CD14-positive monocyte (primary cell): ENCODE measurements at regions not wholly inside any gene's neighbourhood (a gene's known extent, or its start where the extent isn't known, plus 50 kb on each side); places are given as distances from the start of the nearest gene placed in this dataset.

Experiments
- DNase-seq, 3 donors: peaks; one replicate each; pipeline ENCODE4 v3.0.0-alpha.2; 2011 to 2022
- H2AFZ ChIP-seq: 2 replicates; pipeline ENCODE4 v1.6.0; 2012; ENCODE audit warnings: mild to moderate bottlenecking, low read depth, low read length, inconsistent platforms; ENCODE audit not compliant: insufficient read depth, poor library complexity, severe bottlenecking
- H3K27ac ChIP-seq, 2 donors: 1 replicate in 1 of 2; 2 replicates in 1 of 2; pipeline ENCODE4 v1.5.1; 2012 to 2013; ENCODE audit warnings: low read length in 2 of 2, control low read depth in 1 of 2, inconsistent platforms in 1 of 2, low read depth in 1 of 2, mild to moderate bottlenecking in 1 of 2
- H3K27me3 ChIP-seq, 2 donors: one replicate each; pipeline versions ENCODE4 v1.6.0 to v1.6.1; 2011 to 2013; ENCODE audit warnings: low read length in 2 of 2; ENCODE audit not compliant: control insufficient read depth in 2 of 2, insufficient read depth in 2 of 2
- H3K36me3 ChIP-seq, 2 donors: replicated peaks in 1 of 2; 1 replicate in 1 of 2; 2 replicates in 1 of 2; pipeline versions ENCODE4 v1.5.1 to v1.6.1; 2012 to 2013; ENCODE audit warnings: low read length in 2 of 2, control low read depth in 1 of 2, inconsistent platforms in 1 of 2, mild to moderate bottlenecking in 1 of 2; ENCODE audit not compliant: insufficient read depth in 2 of 2, control insufficient read depth in 1 of 2
- H3K4me1 ChIP-seq, 2 donors: 1 replicate in 1 of 2; 2 replicates in 1 of 2; pipeline versions ENCODE4 v1.5.1 to v1.6.1; 2012 to 2013; ENCODE audit warnings: low read length in 2 of 2, control low read depth in 1 of 2, inconsistent platforms in 1 of 2, mild to moderate bottlenecking in 1 of 2, moderate library complexity in 1 of 2; ENCODE audit not compliant: insufficient read depth in 2 of 2, control insufficient read depth in 1 of 2
- H3K4me2 ChIP-seq: replicated peaks from 2 replicates; pipeline ENCODE3; 2012; ENCODE audit warnings: low read length, moderate library complexity, mild to moderate bottlenecking; ENCODE audit not compliant: poor library complexity, severe bottlenecking; ENCODE audit errors: extremely low read depth
- H3K4me3 ChIP-seq, 3 experiments: fragments of 200-600 bp in 1 of 3; sonication (generic) in 1 of 3; replicated peaks in 1 of 3; 1 replicate in 2 of 3; 2 replicates in 1 of 3; pipeline ENCODE4 v1.5.1; 2011 to 2013; ENCODE audit warnings: low read length in 3 of 3, mild to moderate bottlenecking in 3 of 3, control low read depth in 2 of 3, low read depth in 2 of 3, inconsistent platforms in 1 of 3, moderate library complexity in 1 of 3
- H3K79me2 ChIP-seq: 2 replicates; pipeline ENCODE4 v1.6.0; 2012; ENCODE audit warnings: mild to moderate bottlenecking, control low read depth, inconsistent platforms, low read length, moderate library complexity; ENCODE audit not compliant: insufficient read depth
- H3K9ac ChIP-seq: 2 replicates; pipeline ENCODE4 v1.6.0; 2017; ENCODE audit warnings: low read length, mild to moderate bottlenecking; ENCODE audit not compliant: insufficient read depth, poor library complexity, severe bottlenecking
- H3K9me3 ChIP-seq, 2 donors: replicated peaks in 1 of 2; 1 replicate in 1 of 2; 2 replicates in 1 of 2; pipeline versions ENCODE4 v1.5.1 to v1.6.1; 2012 to 2013; ENCODE audit warnings: low read length in 2 of 2, control low read depth in 1 of 2; ENCODE audit not compliant: control insufficient read depth in 1 of 2, insufficient read depth in 1 of 2
- H4K20me1 ChIP-seq: 2 replicates; pipeline ENCODE4 v1.6.0; 2012; ENCODE audit warnings: mild to moderate bottlenecking, low read length, control low read depth, moderate library complexity; ENCODE audit not compliant: insufficient read depth
- H3K27ac Mint-ChIP-seq, 7 donors: one replicate each; pipeline ENCODE4 v1.8.0; 2020; ENCODE audit warnings: mild to moderate bottlenecking in 7 of 7, mixed read lengths in 7 of 7, moderate library complexity in 6 of 7, inconsistent platforms in 2 of 7
- H3K27me3 Mint-ChIP-seq, 3 donors: one replicate each; pipeline ENCODE4 v1.8.0; 2021 to 2022; ENCODE audit warnings: low read depth in 3 of 3, mild to moderate bottlenecking in 3 of 3, mixed read lengths in 3 of 3, moderate library complexity in 3 of 3, inconsistent platforms in 1 of 3
- H3K36me3 Mint-ChIP-seq, 2 donors: one replicate each; pipeline ENCODE4 v1.8.0; 2020; ENCODE audit warnings: mixed read lengths in 2 of 2, inconsistent platforms in 1 of 2, mild to moderate bottlenecking in 1 of 2
- H3K4me1 Mint-ChIP-seq: one replicate; pipeline ENCODE4 v1.8.0; 2020; ENCODE audit warnings: mild to moderate bottlenecking, mixed read lengths
- H3K4me3 Mint-ChIP-seq, 2 donors: one replicate each; pipeline ENCODE4 v1.8.0; 2020; ENCODE audit warnings: mild to moderate bottlenecking in 2 of 2, mixed read lengths in 2 of 2, moderate library complexity in 1 of 2
- H3K9me3 Mint-ChIP-seq, 7 donors: one replicate each; pipeline ENCODE4 v1.8.0; 2020 to 2022; ENCODE audit warnings: mixed read lengths in 7 of 7, mild to moderate bottlenecking in 6 of 7, moderate library complexity in 6 of 7, inconsistent platforms in 2 of 7
- CTCF ChIP-seq: fragments of 200-600 bp; IDR thresholded peaks from one replicate; pipeline ENCODE4 v1.8.0; 2022; ENCODE audit warnings: antibody characterized with exemption, mild to moderate bottlenecking
- WGBS: methylation state at CpG from one replicate; pipeline ENCODE4 v1.1.5; 2013; ENCODE audit warnings: missing lambda C conversion rate; ENCODE audit not compliant: insufficient coverage; 5-methylcytosine and 5-hydroxymethylcytosine counted together
- intact Hi-C, 2 donors: fragments of 100-400 bp; cut with micrococcal nuclease; formaldehyde crosslinking; loops; one replicate each; pipeline versions ENCODE4 v1.15.0 to v1.15.1; 2023

GRCh38 chr6:153725456-153725855, 313.6 kb upstream of the OPRM1 start:
- Histone ChIP-seq H3K79me2 (no peaks in the 10 kb centered on the region), H2AFZ (no peak overlapping the region), H3K4me3 (no peak overlapping the region), H3K9ac (no peak overlapping the region), H4K20me1 (no peaks in the 10 kb centered on the region), H3K4me1 (no peaks in the 10 kb centered on the region), H3K36me3 (no peaks in the 10 kb centered on the region), H3K9me3 (peaks cover 0 to 4% of the 10 kb centered on the region in 2 donors), H3K4me2 (no peak overlapping the region), H3K27ac (no peak overlapping the region), H3K27me3 (no peaks in the 10 kb centered on the region)
- no peaks in the 10 kb centered on the region for H3K27me3 Mint-ChIP-seq
- peaks cover 0 to 3% (median 2%) of the 10 kb centered on the region in 7 donors for H3K9me3 Mint-ChIP-seq
- H3K36me3 Mint-ChIP-seq = no peaks in the 10 kb centered on the region
- 21% methylated on average over 2 of the region's 3 CpGs for WGBS
- H3K4me1 Mint-ChIP-seq = no peaks in the 10 kb centered on the region
- H3K4me3 Mint-ChIP-seq = no peak overlapping the region
- TF ChIP-seq CTCF = no peak
- DNase-seq = no peak
- intact Hi-C loops = no loop called here
- H3K27ac Mint-ChIP-seq = no peak overlapping the region

- H3K36me3 ChIP-seq = no peaks in the 10 kb centered on the region
- no peaks in the 10 kb centered on the region for H3K4me1 Mint-ChIP-seq
- no peak for DNase-seq
- H3K9ac ChIP-seq = no peak overlapping the region
- no peaks in the 10 kb centered on the region for H4K20me1 ChIP-seq
- H3K36me3 Mint-ChIP-seq = no peaks in the 10 kb centered on the region
- H3K4me2 ChIP-seq = no peak overlapping the region
- intact Hi-C loops = no loop called here
- H3K4me1 ChIP-seq = no peaks in the 10 kb centered on the region
- no peak overlapping the region for H3K4me3 Mint-ChIP-seq
- H3K4me3 ChIP-seq = no peak overlapping the region
- H3K27me3 ChIP-seq = no peaks in the 10 kb centered on the region
- H3K27ac Mint-ChIP-seq = no peak overlapping the region
- H3K27me3 Mint-ChIP-seq = no peaks in the 10 kb centered on the region
- H3K79me2 ChIP-seq = no peaks in the 10 kb centered on the region
- no peak overlapping the region for H3K27ac ChIP-seq
- TF ChIP-seq CTCF = no peak
- H3K9me3 ChIP-seq = peaks cover 0 to 4% of the 10 kb centered on the region in 2 donors
- no peak overlapping the region for H2AFZ ChIP-seq
- peaks cover 0 to 3% (median 2%) of the 10 kb centered on the region in 7 donors for H3K9me3 Mint-ChIP-seq
These were observed 318.3 kb upstream of the OPRM1 start for GRCh38 chr6:153720732-153721131.
